ENCODE measurements at regions not wholly inside any gene's neighbourhood (a gene's known extent, or its start where the extent isn't known, plus 50 kb on each side); places are given as distances from the start of the nearest gene placed in this dataset.

GRCh38 chrX:39749135-39749534 is 348.6 kb downstream of the BCOR start:
- Mint-ChIP-seq H3K9me3 (no peaks in the 10 kb centered on the region), H3K36me3 (ENCODE audit: low read depth) (no peaks in the 10 kb centered on the region), H3K4me3 (no peak overlapping the region), H3K4me1 (ENCODE audit: low read depth) (peaks cover 14% of the 10 kb centered on the region), H3K27ac (no peak overlapping the region), H3K27me3 (no peaks in the 10 kb centered on the region)
- CTCF ChIA-PET, result no interaction called here
- no peak for ATAC-seq
- TF ChIP-seq, protein P1, sequence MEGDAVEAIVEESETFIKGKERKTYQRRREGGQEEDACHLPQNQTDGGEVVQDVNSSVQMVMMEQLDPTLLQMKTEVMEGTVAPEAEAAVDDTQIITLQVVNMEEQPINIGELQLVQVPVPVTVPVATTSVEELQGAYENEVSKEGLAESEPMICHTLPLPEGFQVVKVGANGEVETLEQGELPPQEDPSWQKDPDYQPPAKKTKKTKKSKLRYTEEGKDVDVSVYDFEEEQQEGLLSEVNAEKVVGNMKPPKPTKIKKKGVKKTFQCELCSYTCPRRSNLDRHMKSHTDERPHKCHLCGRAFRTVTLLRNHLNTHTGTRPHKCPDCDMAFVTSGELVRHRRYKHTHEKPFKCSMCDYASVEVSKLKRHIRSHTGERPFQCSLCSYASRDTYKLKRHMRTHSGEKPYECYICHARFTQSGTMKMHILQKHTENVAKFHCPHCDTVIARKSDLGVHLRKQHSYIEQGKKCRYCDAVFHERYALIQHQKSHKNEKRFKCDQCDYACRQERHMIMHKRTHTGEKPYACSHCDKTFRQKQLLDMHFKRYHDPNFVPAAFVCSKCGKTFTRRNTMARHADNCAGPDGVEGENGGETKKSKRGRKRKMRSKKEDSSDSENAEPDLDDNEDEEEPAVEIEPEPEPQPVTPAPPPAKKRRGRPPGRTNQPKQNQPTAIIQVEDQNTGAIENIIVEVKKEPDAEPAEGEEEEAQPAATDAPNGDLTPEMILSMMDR (IDR thresholded peaks at IDR 0.05), result no peak
- POLR2A ChIA-PET, result no interaction called here
- DNase-seq, result no peak
- intact Hi-C loops (cut with micrococcal nuclease), result no loop called here

- CTCF ChIA-PET, result no interaction called here
- TF ChIP-seq, protein P1 (IDR thresholded peaks at IDR 0.05), result no peak
These were observed 348.0 kb downstream of the BCOR start for GRCh38 chrX:39749728-39750127.

DNA sequence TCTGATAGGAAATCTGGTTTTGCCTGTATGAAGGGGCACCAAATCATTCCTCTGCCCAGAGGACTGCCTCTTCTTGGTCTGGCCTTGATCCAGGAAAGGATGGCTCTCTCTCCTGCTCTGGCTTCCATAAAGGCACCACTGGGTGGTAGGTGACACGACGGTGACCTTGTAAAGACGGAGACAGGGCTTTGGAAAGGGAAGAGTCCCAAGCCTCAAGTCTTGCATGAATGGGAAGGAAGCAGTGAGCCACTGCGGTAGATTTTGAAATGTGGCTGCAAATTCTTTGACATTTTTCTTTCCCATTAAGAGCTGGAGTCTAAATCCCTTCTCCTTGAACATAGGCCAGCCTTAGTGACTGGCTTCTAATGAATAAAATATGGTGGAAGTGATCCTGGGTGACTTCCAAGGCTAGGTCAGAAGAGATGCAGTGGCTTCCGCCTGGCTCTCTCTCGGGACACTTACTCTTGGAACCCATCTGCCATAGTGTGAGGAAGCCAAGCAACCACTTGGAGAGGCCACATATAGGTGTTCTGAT is 347.4 kb downstream of the BCOR start:
- H3K9me3 Mint-ChIP-seq, result no peaks in the 10 kb centered on the region
- peaks cover 14% of the 10 kb centered on the region for H3K4me1 Mint-ChIP-seq (ENCODE audit: low read depth)
- H3K27ac Mint-ChIP-seq, result no peak overlapping the region
- no peaks in the 10 kb centered on the region for H3K36me3 Mint-ChIP-seq (ENCODE audit: low read depth)
- TF ChIP-seq, protein P1 (IDR thresholded peaks at IDR 0.05), result no peak
- ChIA-PET CTCF (interaction anchor here (0.9 kb wide), 1 partner anchor 524 kb away, joined by 3 read pairs; no protein-coding TSS in a partner anchor), POLR2A (no interaction called here)
- intact Hi-C loops (cut with micrococcal nuclease), result no loop called here
- ATAC-seq (no peak), DNase-seq (no peak)
- H3K4me3 Mint-ChIP-seq, result no peak overlapping the region
- H3K27me3 Mint-ChIP-seq, result no peaks in the 10 kb centered on the region

More at GRCh38 chrX:39749728-39750127, 348.0 kb downstream of the BCOR start:
- DNase-seq (no peak), ATAC-seq (no peak)
- Mint-ChIP-seq H3K4me1 (ENCODE audit: low read depth) (peaks cover 14% of the 10 kb centered on the region), H3K9me3 (no peaks in the 10 kb centered on the region), H3K36me3 (ENCODE audit: low read depth) (no peaks in the 10 kb centered on the region), H3K27ac (no peak overlapping the region), H3K4me3 (no peak overlapping the region), H3K27me3 (no peaks in the 10 kb centered on the region)
- POLR2A ChIA-PET, result no interaction called here
- intact Hi-C loops (cut with micrococcal nuclease), result no loop called here

DNA sequence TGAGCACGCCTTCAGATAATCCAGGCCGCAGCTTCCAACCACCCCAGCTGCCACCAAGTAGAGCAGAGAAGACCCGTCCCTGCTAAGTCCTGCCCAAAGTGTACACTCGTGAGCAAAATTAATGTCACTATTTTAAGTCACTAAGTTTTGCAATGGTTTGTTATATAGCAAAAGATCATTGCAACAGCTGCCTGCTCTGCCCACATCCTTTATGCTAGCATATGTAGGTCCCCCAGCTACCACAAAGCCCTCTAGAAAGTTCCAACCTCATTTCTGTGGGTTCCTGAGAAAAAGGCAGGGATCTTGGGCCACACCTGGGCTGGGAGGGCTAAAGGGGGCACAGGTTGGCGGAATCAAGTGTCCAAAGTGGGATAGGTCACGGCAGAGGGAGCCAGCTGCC is 346.9 kb downstream of the BCOR start:
- CTCF ChIA-PET, result interaction anchor here (0.9 kb wide), 1 partner anchor 524 kb away, joined by 3 read pairs; no protein-coding TSS in a partner anchor
- intact Hi-C loops (cut with micrococcal nuclease), result no loop called here

DNA sequence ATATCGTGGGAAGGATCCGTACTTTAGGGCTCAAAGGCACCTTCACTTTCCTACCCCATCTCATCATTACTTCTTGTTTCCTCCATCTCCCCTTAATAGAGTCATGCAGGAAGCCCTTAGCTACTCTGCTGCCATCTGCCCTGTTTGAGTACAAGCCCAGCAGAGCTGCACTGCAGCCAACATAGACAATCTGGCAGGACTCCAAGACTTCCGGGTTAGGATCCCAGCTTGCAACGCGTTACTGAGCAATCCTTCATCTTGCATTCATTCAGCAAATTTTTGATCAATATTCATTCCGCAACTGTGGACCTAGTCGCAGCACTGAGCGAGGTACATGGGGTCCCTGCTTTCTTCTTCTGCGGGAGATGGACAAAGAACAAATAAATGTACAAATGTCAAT is 344.9 kb downstream of the BCOR start:
- intact Hi-C loops (cut with micrococcal nuclease), result no loop called here
- no peaks in the 10 kb centered on the region for H3K9me3 Mint-ChIP-seq
- no peaks in the 10 kb centered on the region for H3K36me3 Mint-ChIP-seq (ENCODE audit: low read depth)
- no peak for ATAC-seq
- no peak overlapping the region for H3K27ac Mint-ChIP-seq
- no peak overlapping the region for H3K4me3 Mint-ChIP-seq
- H3K4me1 Mint-ChIP-seq (ENCODE audit: low read depth), result peaks cover 14% of the 10 kb centered on the region
- CTCF ChIA-PET, result no interaction called here
- TF ChIP-seq, protein P1 (IDR thresholded peaks at IDR 0.05), result no peak
- POLR2A ChIA-PET, result no interaction called here
- no peak for DNase-seq
- no peaks in the 10 kb centered on the region for H3K27me3 Mint-ChIP-seq

More for the DNA sequence above, 346.9 kb downstream of the BCOR start:
- DNase-seq, result no peak
- ATAC-seq, result peak; percentile 37
- Mint-ChIP-seq H3K4me3 (no peak overlapping the region), H3K36me3 (ENCODE audit: low read depth) (no peaks in the 10 kb centered on the region), H3K27me3 (no peaks in the 10 kb centered on the region), H3K4me1 (ENCODE audit: low read depth) (peaks cover 14% of the 10 kb centered on the region), H3K27ac (no peak overlapping the region), H3K9me3 (no peaks in the 10 kb centered on the region)
- POLR2A ChIA-PET, result no interaction called here
- TF ChIP-seq, protein P1 (IDR thresholded peaks at IDR 0.05), result no peak
